IPS-20b (cell line): ENCODE measurements at regions not wholly inside any gene's neighbourhood (a gene's known extent, or its start where the extent isn't known, plus 50 kb on each side); places are given as distances from the start of the nearest gene placed in this dataset.
"Not testable (repeated sequence)": the region's sequence is repeated elsewhere in the genome, so short reads cannot be mapped to it uniquely, and the experiment has no call there.

Source experiments
- H3K27ac ChIP-seq: one replicate; pipeline ENCODE4 v1.5.1; 2013; ENCODE audit warnings: low read length
- H3K27me3 ChIP-seq: 2 replicates; pipeline ENCODE4 v1.6.1; 2013; ENCODE audit warnings: mild to moderate bottlenecking, low read length, inconsistent platforms; ENCODE audit not compliant: insufficient read depth
- H3K36me3 ChIP-seq: 2 replicates; pipeline ENCODE4 v1.6.1; 2013; ENCODE audit warnings: low read depth, mild to moderate bottlenecking, inconsistent platforms, low read length, moderate library complexity; ENCODE audit not compliant: insufficient read depth
- H3K4me1 ChIP-seq: 2 replicates; pipeline ENCODE4 v1.6.1; 2013; ENCODE audit warnings: mild to moderate bottlenecking, control low read depth, inconsistent platforms, low read length, moderate library complexity; ENCODE audit not compliant: insufficient read depth
- H3K4me3 ChIP-seq: 2 replicates; pipeline ENCODE4 v1.5.1; 2013; ENCODE audit warnings: mild to moderate bottlenecking, low read length, inconsistent platforms
- H3K9ac ChIP-seq: 2 replicates; pipeline ENCODE4 v1.6.1; 2013; ENCODE audit warnings: low read depth, mild to moderate bottlenecking, inconsistent platforms, low read length, moderate library complexity
- H3K9me3 ChIP-seq: 2 replicates; pipeline ENCODE4 v1.6.1; 2013; ENCODE audit warnings: mild to moderate bottlenecking, low read depth, low read length, inconsistent platforms; ENCODE audit not compliant: insufficient read depth

DNA sequence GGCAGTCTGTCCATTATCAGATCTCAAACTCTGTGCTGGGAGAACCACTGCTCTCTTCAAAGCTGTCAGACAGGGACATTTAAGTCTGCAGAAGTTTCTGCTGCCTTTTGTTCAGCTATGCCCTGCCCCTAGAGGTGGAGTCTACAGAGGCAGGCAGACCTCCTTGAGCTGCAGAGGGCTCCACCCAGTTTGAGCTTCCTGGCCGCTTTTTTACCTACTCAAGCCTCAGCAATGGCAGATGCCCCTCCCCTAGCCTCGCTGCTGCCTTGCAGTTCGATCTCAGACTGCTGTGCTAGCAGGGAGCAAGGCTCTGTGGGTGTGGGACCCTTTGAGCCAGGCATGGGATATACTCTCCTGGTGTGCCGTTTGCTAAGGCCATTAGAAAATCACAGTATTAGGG, 171.1 kb downstream of the CAVIN4 start:
- H3K27me3 ChIP-seq, H3K36me3 ChIP-seq, H3K4me1 ChIP-seq, H3K4me3 ChIP-seq, H3K9me3 ChIP-seq, H3K9ac ChIP-seq, H3K27ac ChIP-seq: not testable (repeated sequence)

GRCh38 chr9:100756217-100756616, 178.3 kb downstream of the CAVIN4 start:
- Histone ChIP-seq H3K9me3 (peaks cover 4% of the 10 kb centered on the region; the same call in 1 of the 2 replicates), H3K36me3 (no peaks in the 10 kb centered on the region), H3K27ac (no peak overlapping the region), H3K4me1 (no peaks in the 10 kb centered on the region), H3K4me3 (no peak overlapping the region), H3K27me3 (no peaks in the 10 kb centered on the region), H3K9ac (no peak overlapping the region)

DNA sequence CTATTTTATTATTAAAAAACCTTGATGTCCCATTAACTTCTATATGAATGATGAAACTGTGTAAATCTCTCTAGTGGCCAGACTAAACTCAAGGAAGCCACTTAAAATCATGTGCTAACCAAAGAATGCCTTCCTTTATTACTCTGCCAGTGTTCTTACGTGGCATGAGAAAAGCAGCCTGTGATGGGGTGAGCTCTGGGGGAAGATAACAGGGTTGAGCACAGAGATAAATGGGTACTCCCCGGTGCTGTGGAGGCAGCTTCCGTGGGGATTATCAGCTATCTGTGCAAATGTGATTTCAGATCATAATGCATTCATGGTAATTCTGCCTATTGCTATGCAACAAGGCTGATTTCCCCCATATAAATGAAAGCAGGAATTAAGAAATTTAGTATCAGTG, 181.3 kb downstream of the CAVIN4 start:
- H3K27ac ChIP-seq: no peak overlapping the region
- no peaks in the 10 kb centered on the region for H3K36me3 ChIP-seq
- no peak overlapping the region for H3K9ac ChIP-seq
- no peak overlapping the region for H3K4me3 ChIP-seq
- no peaks in the 10 kb centered on the region for H3K27me3 ChIP-seq
- no peaks in the 10 kb centered on the region; the same call in 1 of the 2 replicates for H3K9me3 ChIP-seq
- H3K4me1 ChIP-seq: no peaks in the 10 kb centered on the region

DNA sequence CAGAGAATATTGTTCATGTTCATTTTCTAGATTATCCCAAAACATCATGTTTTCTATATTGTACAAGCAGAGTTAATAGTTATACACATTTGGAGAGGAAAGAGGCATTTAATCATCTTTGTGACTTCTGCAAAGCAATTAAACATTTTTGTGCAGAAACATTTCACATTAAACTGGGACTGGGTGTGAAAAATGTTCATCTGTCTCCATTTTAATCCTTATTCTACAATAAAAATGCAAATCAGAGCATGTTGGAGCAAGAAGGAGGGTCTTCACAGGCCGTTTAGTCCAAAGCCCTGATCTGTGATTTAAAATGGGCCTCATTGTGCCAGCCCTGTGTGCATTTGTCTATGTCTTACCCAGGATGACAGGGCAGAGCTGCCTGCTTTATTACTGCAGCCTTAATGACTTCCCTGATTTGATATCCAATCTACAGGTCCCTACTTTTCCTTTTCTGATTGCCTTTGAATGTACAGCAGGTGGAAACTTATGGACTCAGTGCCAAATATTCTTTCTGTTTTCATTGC, 183.5 kb downstream of the CAVIN4 start:
- Histone ChIP-seq H3K27ac (no peak overlapping the region), H3K4me1 (no peaks in the 10 kb centered on the region), H3K27me3 (no peaks in the 10 kb centered on the region), H3K9ac (no peak overlapping the region), H3K36me3 (no peaks in the 10 kb centered on the region), H3K9me3 (no peaks in the 10 kb centered on the region; the same call in 1 of the 2 replicates), H3K4me3 (no peak overlapping the region)

DNA sequence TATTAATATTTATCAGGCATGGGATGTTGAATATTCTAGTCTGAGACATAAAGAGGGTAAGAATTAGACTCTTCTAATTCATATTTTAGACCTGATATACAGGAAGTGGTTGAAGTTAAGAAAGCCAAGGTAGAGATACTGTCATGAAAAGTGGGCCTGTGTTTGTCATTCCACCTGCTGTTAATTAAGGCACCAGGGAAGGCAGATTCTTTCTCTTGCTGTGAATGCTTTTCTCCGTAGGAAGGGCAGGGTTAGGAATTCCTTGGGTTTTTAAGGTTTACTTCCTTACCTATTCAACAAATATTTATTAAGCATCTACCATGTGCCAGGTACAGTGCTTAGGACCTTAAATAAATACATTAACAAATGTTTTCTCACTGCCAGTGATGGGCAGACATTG, 196.4 kb downstream of the CAVIN4 start:
- no peaks in the 10 kb centered on the region for H3K27me3 ChIP-seq
- H3K27ac ChIP-seq: no peak overlapping the region
- H3K4me3 ChIP-seq: no peak overlapping the region
- no peaks in the 10 kb centered on the region for H3K9me3 ChIP-seq
- H3K36me3 ChIP-seq: no peaks in the 10 kb centered on the region
- H3K4me1 ChIP-seq: peaks cover 16% of the 10 kb centered on the region
- no peak overlapping the region for H3K9ac ChIP-seq

DNA sequence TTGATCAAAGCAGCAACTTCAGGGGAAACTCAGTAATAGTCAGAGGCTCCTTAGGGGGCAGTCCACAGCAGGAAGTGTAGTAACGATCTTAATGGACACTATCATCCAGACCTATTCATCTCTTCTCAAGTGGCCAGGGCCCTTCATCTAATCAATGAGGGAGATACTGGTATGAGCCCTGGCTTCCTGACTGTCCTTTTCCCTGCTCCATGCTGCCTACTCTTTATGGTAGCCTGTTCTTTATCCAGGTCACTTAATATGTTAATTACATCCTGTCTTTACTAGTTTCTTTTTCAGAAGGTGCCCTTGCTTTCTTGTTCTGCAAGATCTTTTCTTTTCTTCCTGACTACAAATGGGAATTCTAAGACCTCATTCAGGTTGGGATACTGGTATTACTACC, 197.1 kb downstream of the CAVIN4 start:
- no peak overlapping the region for H3K9ac ChIP-seq
- H3K36me3 ChIP-seq: no peaks in the 10 kb centered on the region
- H3K9me3 ChIP-seq: no peaks in the 10 kb centered on the region
- H3K27me3 ChIP-seq: no peaks in the 10 kb centered on the region
- no peak overlapping the region for H3K27ac ChIP-seq
- H3K4me3 ChIP-seq: no peak overlapping the region
- peaks cover 16% of the 10 kb centered on the region for H3K4me1 ChIP-seq

DNA sequence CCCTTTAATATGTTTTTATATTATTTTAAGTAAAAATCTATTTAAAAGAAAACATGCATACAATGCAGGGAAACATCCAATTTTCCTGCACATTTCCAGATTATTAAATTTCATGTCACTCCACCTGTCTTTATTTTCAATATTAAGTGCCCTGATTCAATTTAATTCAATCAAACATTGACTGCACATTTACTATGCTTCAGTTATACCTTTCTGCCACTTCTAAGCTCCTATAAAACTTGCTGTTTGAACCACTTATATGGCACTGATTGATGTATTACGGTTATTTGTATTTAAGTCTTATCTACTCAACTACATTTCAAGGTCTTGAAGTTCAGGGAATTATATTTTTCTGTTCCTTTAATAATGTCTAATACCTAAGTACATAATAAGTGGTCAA, 198.0 kb downstream of the CAVIN4 start:
- no peak overlapping the region for H3K4me3 ChIP-seq
- no peaks in the 10 kb centered on the region for H3K36me3 ChIP-seq
- H3K9ac ChIP-seq: no peak overlapping the region
- H3K9me3 ChIP-seq: no peaks in the 10 kb centered on the region
- peaks cover 16% of the 10 kb centered on the region for H3K4me1 ChIP-seq
- no peak overlapping the region for H3K27ac ChIP-seq
- no peaks in the 10 kb centered on the region for H3K27me3 ChIP-seq

DNA sequence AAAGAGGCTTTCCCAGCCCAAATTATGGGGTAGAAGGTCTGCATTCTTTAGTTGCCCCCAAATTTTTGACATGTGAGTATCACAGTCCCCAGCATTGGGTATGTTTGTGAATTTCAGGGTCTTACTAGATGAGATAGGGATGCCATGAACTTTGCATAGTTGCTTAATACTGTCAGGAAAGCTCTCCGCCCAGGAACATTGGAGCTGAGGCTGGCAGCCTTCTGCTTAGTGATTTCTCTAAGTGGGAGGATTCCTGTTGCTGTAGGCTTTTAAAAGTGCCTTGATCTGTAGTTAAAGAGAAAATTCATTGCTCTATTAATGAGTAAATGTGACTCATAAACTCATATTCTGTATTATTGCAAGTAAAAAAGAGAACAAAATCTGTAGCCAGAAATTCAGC, 206.9 kb downstream of the CAVIN4 start:
- no peaks in the 10 kb centered on the region for H3K36me3 ChIP-seq
- H3K9ac ChIP-seq: no peak overlapping the region
- H3K9me3 ChIP-seq: no peaks in the 10 kb centered on the region
- no peaks in the 10 kb centered on the region for H3K27me3 ChIP-seq
- no peaks in the 10 kb centered on the region for H3K4me1 ChIP-seq
- H3K4me3 ChIP-seq: no peak overlapping the region
- H3K27ac ChIP-seq: no peak overlapping the region

DNA sequence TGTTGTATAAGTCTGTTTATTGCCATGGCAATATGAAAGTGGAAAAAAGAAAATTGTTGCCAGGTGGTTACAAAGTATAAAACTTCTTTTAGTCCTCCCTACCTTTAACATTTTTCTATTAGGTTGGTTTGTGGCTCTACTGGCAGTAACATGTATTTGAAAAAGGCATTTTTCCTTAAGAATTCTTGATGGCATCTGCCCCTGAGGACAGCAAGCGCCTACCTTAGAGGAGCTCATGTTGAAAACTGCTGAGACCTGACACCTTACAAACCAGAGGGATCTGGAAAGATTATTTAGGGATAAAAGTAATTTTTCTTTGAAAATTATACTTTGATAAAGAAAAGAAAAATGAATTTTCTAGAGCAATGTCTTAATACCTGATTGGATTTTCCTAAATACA, 208.1 kb downstream of the CAVIN4 start:
- Histone ChIP-seq H3K9ac (no peak overlapping the region), H3K9me3 (no peaks in the 10 kb centered on the region), H3K36me3 (no peaks in the 10 kb centered on the region), H3K27me3 (no peaks in the 10 kb centered on the region), H3K27ac (no peak overlapping the region), H3K4me1 (no peaks in the 10 kb centered on the region), H3K4me3 (no peak overlapping the region)

DNA sequence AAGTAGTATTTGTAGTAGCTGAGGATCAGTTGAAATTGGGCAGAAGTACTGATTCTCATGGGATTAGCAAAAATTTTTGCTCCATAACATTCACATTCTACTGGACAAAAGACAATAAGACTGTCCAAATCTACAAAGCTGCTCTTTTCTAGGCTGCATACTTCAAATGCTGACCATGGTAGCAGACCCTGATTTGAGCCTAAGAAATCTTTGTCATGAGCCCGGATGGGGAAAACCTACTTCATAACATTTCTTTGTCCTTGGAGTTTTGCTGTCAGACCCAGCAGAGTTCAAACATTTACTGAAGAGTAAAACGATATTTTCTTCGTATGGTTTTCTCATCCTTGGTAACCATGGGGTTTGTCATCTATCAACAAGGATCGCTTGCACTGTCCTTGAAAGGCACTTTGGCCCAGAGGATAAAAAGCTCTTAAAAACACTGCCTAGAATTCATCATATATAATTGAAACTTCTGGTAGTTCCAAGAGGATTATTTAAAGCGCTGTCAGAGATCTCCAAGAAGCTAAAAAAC, 216.9 kb downstream of the CAVIN4 start:
- Histone ChIP-seq H3K9ac (no peak overlapping the region), H3K4me3 (no peak overlapping the region), H3K4me1 (no peaks in the 10 kb centered on the region), H3K36me3 (no peaks in the 10 kb centered on the region), H3K9me3 (no peaks in the 10 kb centered on the region), H3K27ac (no peak overlapping the region), H3K27me3 (no peaks in the 10 kb centered on the region)

GRCh38 chr9:100803956-100804355, 224.6 kb upstream of the PLPPR1 start:
- Histone ChIP-seq H3K9ac (no peak overlapping the region), H3K9me3 (no peaks in the 10 kb centered on the region), H3K36me3 (no peaks in the 10 kb centered on the region), H3K4me1 (no peaks in the 10 kb centered on the region), H3K4me3 (no peak overlapping the region), H3K27ac (no peak overlapping the region), H3K27me3 (no peaks in the 10 kb centered on the region)

GRCh38 chr9:100811643-100812042, 216.9 kb upstream of the PLPPR1 start:
- no peaks in the 10 kb centered on the region for H3K4me1 ChIP-seq
- H3K27ac ChIP-seq: no peak overlapping the region
- H3K36me3 ChIP-seq: no peaks in the 10 kb centered on the region
- H3K4me3 ChIP-seq: no peak overlapping the region
- H3K9me3 ChIP-seq: peaks cover 13% of the 10 kb centered on the region; the same call in 1 of the 2 replicates
- H3K27me3 ChIP-seq: no peaks in the 10 kb centered on the region
- H3K9ac ChIP-seq: no peak overlapping the region
